Activated T-cell treated with anti-CD3 and anti-CD28 coated beads, Interleukin-2, amount 50 U/mL, for 4 hours (primary cell): ENCODE measurements at regions not wholly inside any gene's neighbourhood (a gene's known extent, or its start where the extent isn't known, plus 50 kb on each side); places are given as distances from the start of the nearest gene placed in this dataset.
"Not testable (repeated sequence)": the region's sequence is repeated elsewhere in the genome, so short reads cannot be mapped to it uniquely, and the experiment has no call there.

Source experiments
- ATAC-seq, 2 donors: fragments of 200-7000 bp; cut with Tn5 transposase; one replicate each; pipeline ENCODE4 v1.10.0; 2021
- DNase-seq: peaks from one replicate; pipeline ENCODE4 v3.0.0-alpha.2; 2020
- H3K27me3 Mint-ChIP-seq: one replicate; pipeline ENCODE4 v1.8.0; 2021; ENCODE audit warnings: low read depth, mixed read lengths
- H3K36me3 Mint-ChIP-seq: one replicate; pipeline ENCODE4 v1.8.0; 2022; ENCODE audit warnings: mixed read lengths; ENCODE audit not compliant: insufficient read depth
- H3K4me1 Mint-ChIP-seq: one replicate; pipeline ENCODE4 v1.8.0; 2021; ENCODE audit warnings: low read depth, mixed read lengths
- H3K4me3 Mint-ChIP-seq: one replicate; pipeline ENCODE4 v1.8.0; 2021; ENCODE audit warnings: mild to moderate bottlenecking, moderate library complexity, mixed read lengths
- H3K9me3 Mint-ChIP-seq: one replicate; pipeline ENCODE4 v1.8.0; 2021; ENCODE audit warnings: mixed read lengths

GRCh38 chr15:26128611-26129140, 265.5 kb upstream of the ATP10A start:
- DNase-seq (no peak), ATAC-seq (no peak)
- Mint-ChIP-seq H3K36me3 (no peaks in the 10 kb centered on the region), H3K4me3 (no peak overlapping the region), H3K27me3 (peaks cover 21% of the 10 kb centered on the region), H3K9me3 (no peaks in the 10 kb centered on the region), H3K4me1 (no peaks in the 10 kb centered on the region)

DNA sequence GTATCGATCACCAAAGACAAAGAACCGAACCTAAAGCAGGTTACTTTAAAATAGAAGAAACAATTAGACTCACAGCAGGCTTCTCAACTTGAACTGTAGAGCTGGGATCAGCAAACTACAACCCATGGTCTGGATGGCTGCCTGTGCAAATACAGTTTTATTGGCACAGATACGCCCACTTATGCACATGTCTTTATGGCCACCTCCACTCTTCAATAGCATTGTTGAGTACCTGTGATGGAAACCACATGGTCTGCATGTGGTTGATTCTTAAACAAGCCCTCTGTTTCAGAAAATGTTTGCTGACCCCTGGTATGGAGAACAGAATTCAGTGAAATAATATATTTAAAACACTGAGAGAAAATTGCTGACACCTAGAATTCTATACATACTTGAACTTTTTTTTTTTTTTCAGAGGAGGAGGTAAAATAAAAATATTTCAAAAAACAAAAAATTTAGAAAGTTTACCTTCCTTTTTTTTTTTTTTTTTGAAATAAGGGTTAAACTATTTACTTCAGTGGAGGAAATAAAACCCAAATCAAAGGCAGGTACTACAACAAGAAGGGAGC, 263.8 kb upstream of the ATP10A start:
- Mint-ChIP-seq H3K27me3 (peaks cover 11% of the 10 kb centered on the region), H3K9me3 (no peaks in the 10 kb centered on the region), H3K36me3 (no peaks in the 10 kb centered on the region), H3K4me3 (no peak overlapping the region), H3K4me1 (no peaks in the 10 kb centered on the region)
- ATAC-seq, result no peak
- no peak for DNase-seq

GRCh38 chr15:26126070-26126469, 262.9 kb upstream of the ATP10A start:
- Mint-ChIP-seq H3K4me3 (no peak overlapping the region), H3K9me3 (no peaks in the 10 kb centered on the region), H3K27me3 (peaks cover 9% of the 10 kb centered on the region), H3K4me1 (no peaks in the 10 kb centered on the region), H3K36me3 (no peaks in the 10 kb centered on the region)
- ATAC-seq (no peak), DNase-seq (no peak)

- Mint-ChIP-seq H3K4me1 (no peaks in the 10 kb centered on the region), H3K27me3 (peaks cover 9% of the 10 kb centered on the region), H3K4me3 (no peak overlapping the region), H3K36me3 (no peaks in the 10 kb centered on the region), H3K9me3 (no peaks in the 10 kb centered on the region)
- ATAC-seq, result no peak
- DNase-seq, result no peak
Measured at GRCh38 chr15:26125664-26126063, 262.5 kb upstream of the ATP10A start.

DNA sequence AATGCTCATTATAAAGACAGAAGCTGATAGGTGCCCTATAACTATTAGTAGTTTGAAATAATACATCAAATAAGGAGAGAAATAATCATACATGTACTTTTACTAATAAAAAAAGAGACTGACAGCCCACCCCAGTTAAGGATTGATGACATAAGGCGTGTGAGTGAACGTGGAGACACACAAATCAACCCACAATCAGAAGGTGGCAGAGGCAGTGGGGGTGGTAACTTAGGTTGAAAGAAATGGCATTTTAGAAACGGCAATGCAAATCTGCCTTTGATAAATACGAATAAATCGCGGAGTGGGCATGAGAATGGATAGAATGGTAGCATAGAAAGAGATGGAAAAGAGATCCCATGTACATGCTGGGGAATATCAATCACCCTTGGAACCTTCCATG, 256.2 kb upstream of the ATP10A start:
- Mint-ChIP-seq H3K9me3 (no peaks in the 10 kb centered on the region), H3K36me3 (no peaks in the 10 kb centered on the region), H3K4me1 (no peaks in the 10 kb centered on the region), H3K27me3 (no peaks in the 10 kb centered on the region), H3K4me3 (no peak overlapping the region)
- DNase-seq, result no peak
- ATAC-seq, result no peak

- Mint-ChIP-seq H3K27me3 (no peaks in the 10 kb centered on the region), H3K36me3 (no peaks in the 10 kb centered on the region), H3K9me3 (no peaks in the 10 kb centered on the region), H3K4me3 (no peak overlapping the region), H3K4me1 (no peaks in the 10 kb centered on the region)
- DNase-seq (no peak), ATAC-seq (no peak)
Measured at GRCh38 chr15:26115229-26115943, 252.3 kb upstream of the ATP10A start.

- not testable (repeated sequence) for H3K36me3 Mint-ChIP-seq, ATAC-seq, DNase-seq, H3K4me3 Mint-ChIP-seq, H3K4me1 Mint-ChIP-seq, H3K27me3 Mint-ChIP-seq, H3K9me3 Mint-ChIP-seq
Measured at GRCh38 chr15:26114128-26114527, 251.0 kb upstream of the ATP10A start.

DNA sequence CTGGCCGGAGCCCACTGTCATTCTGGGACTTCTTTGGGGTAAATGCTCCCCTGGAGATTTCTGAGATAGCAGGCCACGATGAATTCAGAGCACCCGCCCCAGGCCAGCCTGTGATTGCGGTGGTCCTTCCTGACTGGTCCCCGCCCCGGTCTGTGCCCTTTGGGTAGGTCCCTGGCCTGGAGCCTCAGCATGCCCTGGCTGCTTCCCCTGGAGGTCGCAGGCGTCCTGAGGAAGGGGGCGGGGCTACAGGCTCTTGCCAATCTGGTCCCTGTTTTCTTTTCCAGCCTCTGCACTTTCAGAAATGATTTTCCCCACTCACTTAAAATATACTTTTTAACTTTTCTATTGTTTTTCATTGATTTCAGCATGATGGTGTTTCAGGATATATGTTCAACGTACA, 250.2 kb upstream of the ATP10A start:
- ATAC-seq (no peak), DNase-seq (no peak)
- no peaks in the 10 kb centered on the region for H3K9me3 Mint-ChIP-seq
- no peak overlapping the region for H3K4me3 Mint-ChIP-seq
- no peaks in the 10 kb centered on the region for H3K27me3 Mint-ChIP-seq
- no peaks in the 10 kb centered on the region for H3K36me3 Mint-ChIP-seq
- H3K4me1 Mint-ChIP-seq, result no peaks in the 10 kb centered on the region

DNA sequence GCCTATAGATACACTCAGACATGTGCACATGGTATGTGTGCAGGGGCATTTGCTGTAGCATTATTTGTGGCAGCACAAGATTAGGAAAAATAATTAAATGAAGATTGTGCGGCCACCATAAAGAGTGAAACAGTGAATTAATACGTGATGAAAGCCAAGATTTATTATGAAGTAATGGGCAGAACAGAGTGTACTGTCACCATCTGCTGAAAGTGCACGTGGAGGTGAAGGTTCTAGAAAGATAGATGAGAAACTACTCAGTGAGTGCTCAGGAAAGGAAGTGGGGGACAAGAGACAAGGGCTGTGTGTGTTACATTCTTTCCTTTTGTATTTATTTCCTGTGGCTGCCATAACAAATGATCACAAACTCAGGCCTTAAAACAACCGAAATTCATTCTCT, 246.1 kb upstream of the ATP10A start:
- Mint-ChIP-seq H3K9me3 (peaks cover 6% of the 10 kb centered on the region), H3K4me1 (no peaks in the 10 kb centered on the region), H3K27me3 (no peaks in the 10 kb centered on the region), H3K4me3 (no peak overlapping the region), H3K36me3 (no peaks in the 10 kb centered on the region)
- DNase-seq (no peak), ATAC-seq (no peak)

- H3K4me3 Mint-ChIP-seq, result no peak overlapping the region
- ATAC-seq (no peak), DNase-seq (no peak)
- H3K9me3 Mint-ChIP-seq, result peaks cover 6% of the 10 kb centered on the region
- peaks cover 4% of the 10 kb centered on the region for H3K27me3 Mint-ChIP-seq
- peaks cover 3% of the 10 kb centered on the region for H3K4me1 Mint-ChIP-seq
- no peaks in the 10 kb centered on the region for H3K36me3 Mint-ChIP-seq
Measured at GRCh38 chr15:26106556-26106955, 243.4 kb upstream of the ATP10A start.

GRCh38 chr15:26103002-26103404, 239.9 kb upstream of the ATP10A start:
- Mint-ChIP-seq H3K36me3 (no peaks in the 10 kb centered on the region), H3K4me1 (peaks cover 3% of the 10 kb centered on the region), H3K4me3 (no peak overlapping the region), H3K27me3 (peaks cover 4% of the 10 kb centered on the region), H3K9me3 (peaks cover 6% of the 10 kb centered on the region)
- ATAC-seq (no peak), DNase-seq (no peak)

GRCh38 chr15:26102365-26102764, 239.2 kb upstream of the ATP10A start:
- peaks cover 3% of the 10 kb centered on the region for H3K4me1 Mint-ChIP-seq
- H3K36me3 Mint-ChIP-seq, result no peaks in the 10 kb centered on the region
- H3K4me3 Mint-ChIP-seq, result no peak overlapping the region
- ATAC-seq (no peak), DNase-seq (no peak)
- peaks cover 4% of the 10 kb centered on the region for H3K27me3 Mint-ChIP-seq
- peaks cover 6% of the 10 kb centered on the region for H3K9me3 Mint-ChIP-seq

DNA sequence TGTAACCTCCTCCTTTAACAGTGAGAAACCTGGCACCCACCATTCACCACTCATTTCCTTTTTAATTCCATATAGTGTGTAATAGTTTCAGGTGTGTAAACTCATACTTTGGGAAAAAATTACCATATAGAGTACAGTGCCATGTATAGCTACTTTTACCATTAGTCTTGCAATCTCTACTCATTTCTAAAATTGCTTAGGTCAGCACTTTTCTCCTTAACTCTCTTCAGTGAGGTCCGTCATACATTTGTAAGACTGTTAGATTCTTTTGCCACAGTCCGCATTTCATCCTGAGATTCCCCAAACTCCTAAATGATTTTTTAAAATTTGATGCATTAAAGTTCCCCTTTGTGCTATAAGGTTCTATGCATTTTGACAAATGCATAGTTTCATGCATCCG, 238.3 kb upstream of the ATP10A start:
- H3K4me3 Mint-ChIP-seq, result no peak overlapping the region
- peaks cover 3% of the 10 kb centered on the region for H3K4me1 Mint-ChIP-seq
- peaks cover 4% of the 10 kb centered on the region for H3K27me3 Mint-ChIP-seq
- DNase-seq, result no peak
- H3K36me3 Mint-ChIP-seq, result no peaks in the 10 kb centered on the region
- peaks cover 2% of the 10 kb centered on the region for H3K9me3 Mint-ChIP-seq
- ATAC-seq, result no peak

GRCh38 chr15:26098801-26099200, 235.7 kb upstream of the ATP10A start:
- DNase-seq (no peak), ATAC-seq (no peak)
- H3K27me3 Mint-ChIP-seq, result peaks cover 15% of the 10 kb centered on the region
- no peak overlapping the region for H3K4me3 Mint-ChIP-seq
- peaks cover 5% of the 10 kb centered on the region for H3K4me1 Mint-ChIP-seq
- no peaks in the 10 kb centered on the region for H3K36me3 Mint-ChIP-seq
- no peaks in the 10 kb centered on the region for H3K9me3 Mint-ChIP-seq

GRCh38 chr15:26097216-26097615, 234.1 kb upstream of the ATP10A start:
- Mint-ChIP-seq H3K9me3 (no peaks in the 10 kb centered on the region), H3K4me1 (peaks cover 2% of the 10 kb centered on the region), H3K27me3 (peaks cover 20% of the 10 kb centered on the region), H3K4me3 (no peak overlapping the region), H3K36me3 (no peaks in the 10 kb centered on the region)
- DNase-seq (no peak), ATAC-seq (no peak)
